GM19463 (cell line): ENCODE measurements at regions not wholly inside any gene's neighbourhood (a gene's known extent, or its start where the extent isn't known, plus 50 kb on each side); places are given as distances from the start of the nearest gene placed in this dataset.

Source experiments
- ATAC-seq: cut with Tn5 transposase; IDR thresholded peaks from one replicate; pipeline ENCODE4 v1.9.1; 2021; ENCODE audit warnings: mild to moderate bottlenecking, moderate library complexity; ENCODE audit not compliant: unreplicated experiment

GRCh38 chr7:155213955-155214740 lies 83.5 kb upstream of the INSIG1 start:
- ATAC-seq, result no peak

- no peak for ATAC-seq
Measured at GRCh38 chr7:155215576-155216325, 81.9 kb upstream of the INSIG1 start.

- ATAC-seq, result no peak
Measured at GRCh38 chr7:155216475-155217272, 81.0 kb upstream of the INSIG1 start.

GRCh38 chr7:155217634-155218033 lies 80.0 kb upstream of the INSIG1 start:
- no peak for ATAC-seq

- no peak for ATAC-seq
Measured at GRCh38 chr7:155218276-155219153, 79.2 kb upstream of the INSIG1 start.

GRCh38 chr7:155219154-155219531 lies 78.5 kb upstream of the INSIG1 start:
- no peak for ATAC-seq

- no peak for ATAC-seq
Measured at GRCh38 chr7:155219947-155220769, 77.5 kb upstream of the INSIG1 start.

- ATAC-seq, result no peak
Measured at GRCh38 chr7:155220903-155221302, 76.8 kb upstream of the INSIG1 start.

- ATAC-seq, result no peak
Measured at GRCh38 chr7:155221547-155221946, 76.1 kb upstream of the INSIG1 start.

GRCh38 chr7:155222061-155222460 lies 75.6 kb upstream of the INSIG1 start:
- ATAC-seq, result no peak

GRCh38 chr7:155222573-155222972 lies 75.1 kb upstream of the INSIG1 start:
- ATAC-seq, result no peak

- ATAC-seq, result no peak
Measured at GRCh38 chr7:155223021-155223420, 74.7 kb upstream of the INSIG1 start.

- ATAC-seq, result no peak
Measured at GRCh38 chr7:155223503-155223902, 74.2 kb upstream of the INSIG1 start.

- no peak for ATAC-seq
Measured at GRCh38 chr7:155224116-155224811, 73.4 kb upstream of the INSIG1 start.

GRCh38 chr7:155225095-155225494 lies 72.6 kb upstream of the INSIG1 start:
- no peak for ATAC-seq

GRCh38 chr7:155225516-155225915 lies 72.2 kb upstream of the INSIG1 start:
- ATAC-seq, result no peak

- no peak for ATAC-seq
Measured at GRCh38 chr7:155226261-155227003, 71.2 kb upstream of the INSIG1 start.

- no peak for ATAC-seq
Measured at GRCh38 chr7:155227004-155227787, 70.5 kb upstream of the INSIG1 start.
